Medulla oblongata (tissue), 1 donor: ENCODE measurements at regions not wholly inside any gene's neighbourhood (a gene's known extent, or its start where the extent isn't known, plus 50 kb on each side); places are given as distances from the start of the nearest gene placed in this dataset.

ENCODE experiments used
- DNase-seq: peaks from one replicate; pipeline ENCODE4 v3.0.0-alpha.2; 2015; ENCODE audit errors: extremely low spot score

DNA sequence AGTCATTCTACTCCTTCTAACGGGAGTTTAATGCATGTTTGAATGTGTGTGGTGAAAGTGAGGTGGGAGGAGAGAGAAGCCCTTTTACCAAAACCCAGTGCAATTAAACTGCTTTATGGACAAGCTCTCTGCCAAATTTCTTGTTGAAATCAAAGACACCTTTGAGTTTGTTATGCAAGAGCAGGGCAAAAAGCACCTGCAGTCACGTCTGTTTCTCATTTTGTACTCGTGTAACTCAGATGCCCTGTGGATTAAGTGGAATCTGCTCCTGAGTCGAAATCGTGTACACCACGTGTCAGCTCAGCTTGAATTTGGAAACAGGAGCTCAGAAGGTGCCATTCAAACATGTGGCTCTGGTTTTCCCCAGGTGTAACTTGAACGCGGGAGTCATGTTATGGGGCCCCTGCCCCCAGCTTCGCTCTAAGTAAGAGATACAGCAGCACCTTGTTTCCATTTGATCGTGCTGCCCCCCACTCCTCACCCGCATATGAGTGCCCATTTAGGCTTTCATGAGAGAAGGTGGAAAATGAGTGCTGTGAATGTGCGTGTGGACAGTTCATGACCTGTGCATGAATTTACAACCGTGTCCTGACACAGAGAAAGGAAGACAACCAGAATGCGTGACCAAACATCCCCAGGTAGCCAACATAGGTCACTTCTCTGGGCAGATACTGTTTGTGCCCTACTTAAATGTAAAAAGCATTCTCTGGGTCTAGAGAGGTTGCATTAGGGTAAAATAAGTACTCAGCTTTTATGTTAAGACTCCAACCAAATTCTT, 347.0 kb upstream of the SLC30A5 start:
- no peak for DNase-seq

DNA sequence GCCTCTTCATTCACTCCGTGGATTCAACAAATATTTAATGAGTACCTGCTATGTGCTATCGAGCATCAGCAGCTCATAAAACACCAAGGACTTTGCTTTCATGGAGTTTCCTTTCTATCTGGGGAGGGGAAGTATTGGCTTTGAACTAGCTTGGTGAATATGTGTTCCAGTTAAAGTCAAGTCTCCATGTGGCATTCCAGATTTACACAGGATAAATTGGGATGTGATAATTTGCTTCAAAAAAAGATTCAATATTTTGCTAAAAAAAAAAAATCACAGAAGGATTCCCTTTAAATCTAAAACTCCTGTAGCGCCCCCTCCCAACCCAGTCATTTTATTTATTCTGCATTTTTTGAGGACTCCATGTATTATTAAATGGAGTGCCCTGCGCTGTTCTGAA, 346.3 kb upstream of the SLC30A5 start:
- DNase-seq = no peak

- no peak for DNase-seq
Measured at GRCh38 chr5:68748101-68748500, 345.7 kb upstream of the SLC30A5 start.

DNA sequence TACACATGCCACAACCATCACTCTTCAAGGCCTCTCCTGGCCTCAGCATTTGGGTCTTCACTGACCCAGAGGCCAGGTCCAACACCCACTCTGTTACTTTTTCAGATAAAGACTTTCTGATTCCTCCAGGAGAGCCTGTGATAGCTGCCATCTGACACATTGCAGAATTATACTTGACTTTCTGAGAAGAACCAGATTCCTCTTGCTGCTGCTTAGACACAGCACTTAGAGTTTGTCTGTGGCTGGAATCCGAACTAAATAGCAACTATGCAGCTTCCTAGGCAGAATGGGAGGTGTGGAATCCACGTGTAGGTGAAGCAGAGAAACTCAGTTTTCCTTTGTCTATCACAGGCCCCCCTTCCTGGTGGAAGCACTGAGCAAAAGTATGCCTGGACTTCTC, 344.7 kb upstream of the SLC30A5 start:
- DNase-seq = no peak

- no peak for DNase-seq
Measured at GRCh38 chr5:68749631-68750030, 344.2 kb upstream of the SLC30A5 start.

- no peak for DNase-seq
Measured at GRCh38 chr5:68751661-68752060, 342.2 kb upstream of the SLC30A5 start.

DNA sequence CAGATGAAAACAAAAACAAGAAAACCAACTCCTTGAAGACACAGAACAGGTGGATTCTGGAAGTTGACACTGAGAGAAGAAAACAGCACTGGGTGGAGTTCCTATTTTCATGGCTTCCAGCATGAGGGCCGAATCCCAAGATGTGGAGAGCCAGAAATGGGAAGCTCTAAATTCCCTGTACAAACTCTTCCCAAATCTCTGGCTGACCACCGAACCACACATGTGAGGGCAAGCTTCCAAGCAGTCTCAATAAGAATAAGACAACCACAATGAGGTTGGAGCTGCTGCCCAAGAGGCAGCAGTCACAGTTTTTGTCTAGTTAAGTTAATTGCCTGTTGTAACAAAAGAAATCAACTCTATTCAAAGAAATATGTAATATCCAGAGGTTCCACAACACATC, 339.3 kb upstream of the SLC30A5 start:
- no peak for DNase-seq

DNA sequence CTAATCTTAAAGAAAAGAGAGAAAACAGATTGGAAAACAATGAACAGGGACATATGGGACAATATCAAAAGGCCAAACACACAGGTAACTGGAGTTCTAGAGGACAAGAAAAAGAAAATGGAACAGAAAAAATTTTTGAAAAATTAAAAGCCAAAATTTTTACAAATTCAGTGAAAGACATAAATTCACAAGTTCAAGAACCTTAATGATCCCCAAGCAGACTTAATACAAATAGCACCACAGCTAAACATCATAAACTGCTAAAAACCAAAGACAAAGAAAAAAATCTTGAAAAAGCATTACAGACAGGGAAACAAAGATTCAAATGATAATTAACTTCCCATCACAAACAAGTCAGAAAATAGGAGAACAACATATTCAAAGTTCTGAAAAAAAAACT, 338.5 kb upstream of the SLC30A5 start:
- no peak for DNase-seq

DNA sequence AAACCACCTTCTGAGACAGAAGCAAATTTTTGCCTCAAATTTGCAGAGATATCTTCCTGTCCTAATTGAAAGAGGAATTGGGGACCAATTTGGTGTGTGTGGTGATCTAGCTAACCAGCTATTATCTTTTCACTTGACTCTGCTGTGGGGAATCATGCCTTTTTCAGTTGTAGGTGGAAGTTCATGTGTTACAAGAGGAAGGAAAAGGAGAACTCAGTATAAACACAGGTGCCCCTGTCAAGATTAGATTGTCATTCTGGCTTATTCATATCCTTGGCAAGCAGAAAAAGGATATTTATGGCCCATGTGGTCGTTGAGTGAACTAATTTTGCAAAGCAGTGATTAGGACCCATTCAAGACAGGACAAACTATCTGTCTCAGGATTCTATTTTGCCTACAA, 336.8 kb upstream of the SLC30A5 start:
- no peak for DNase-seq

GRCh38 chr5:68757626-68758212, 336.1 kb upstream of the SLC30A5 start:
- no peak for DNase-seq

- no peak for DNase-seq
Measured at GRCh38 chr5:68759593-68759992, 334.2 kb upstream of the SLC30A5 start.

DNA sequence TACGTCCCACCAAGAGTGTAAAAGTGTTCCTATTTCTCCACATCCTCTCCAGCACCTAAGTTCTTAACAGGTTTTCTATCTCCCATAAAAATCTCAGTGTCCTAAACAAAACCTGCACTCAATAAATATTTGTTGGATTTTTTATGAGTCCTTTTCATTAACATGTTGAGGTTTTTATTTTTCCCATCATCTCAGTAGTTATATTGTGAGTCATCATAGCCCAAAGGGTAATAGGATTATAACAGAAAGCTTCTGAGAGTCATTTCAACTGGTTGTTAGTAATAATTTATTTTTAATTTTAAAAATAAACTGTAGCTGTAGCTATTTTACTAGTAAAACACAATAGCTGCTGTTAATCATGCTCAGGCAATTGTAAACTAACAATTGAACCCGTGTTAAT, 331.6 kb upstream of the SLC30A5 start:
- DNase-seq = no peak

DNA sequence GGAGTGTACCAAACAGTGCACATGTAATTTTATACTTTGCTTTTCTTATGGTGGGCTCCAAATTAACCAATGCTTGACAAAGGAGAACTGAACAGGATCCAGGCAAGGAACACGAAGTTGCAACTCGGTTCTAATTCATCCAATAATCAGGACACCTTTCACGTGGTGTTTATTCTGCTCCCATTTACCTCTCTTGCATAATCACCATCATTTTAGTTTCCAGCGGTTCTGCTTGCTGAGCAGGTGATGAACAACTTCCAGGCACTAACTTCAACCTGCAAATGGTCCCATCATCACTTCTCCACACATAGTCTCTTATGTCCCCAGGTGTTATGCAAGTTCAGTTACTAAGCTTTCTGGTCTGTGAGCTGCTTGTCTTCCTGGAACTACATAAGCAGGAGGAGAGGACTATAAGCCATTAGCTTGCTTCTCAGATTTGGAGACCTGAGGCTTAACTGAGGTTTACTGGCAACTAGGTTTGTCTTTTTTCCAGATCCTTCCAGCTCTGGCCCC, 326.8 kb upstream of the SLC30A5 start:
- no peak for DNase-seq

DNA sequence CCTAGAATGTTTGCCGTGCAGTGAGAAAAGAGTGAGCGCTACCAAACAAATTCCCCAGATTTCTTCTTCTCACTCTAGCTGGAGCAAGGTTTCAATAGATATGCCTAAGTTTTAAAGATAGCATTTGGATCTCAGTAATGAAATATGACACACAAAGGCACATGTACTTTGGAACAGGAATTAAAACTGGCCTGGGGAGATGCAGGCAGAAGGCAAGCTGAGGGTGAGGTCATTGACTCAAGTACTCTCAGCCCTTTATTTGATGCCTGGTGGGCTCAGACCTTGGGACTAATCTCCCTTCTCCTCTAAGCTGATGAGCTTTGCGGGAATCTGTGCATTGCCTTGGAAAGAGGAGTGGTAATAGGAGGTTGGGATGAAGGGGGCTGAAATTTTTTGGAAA, 323.3 kb upstream of the SLC30A5 start:
- no peak for DNase-seq

DNA sequence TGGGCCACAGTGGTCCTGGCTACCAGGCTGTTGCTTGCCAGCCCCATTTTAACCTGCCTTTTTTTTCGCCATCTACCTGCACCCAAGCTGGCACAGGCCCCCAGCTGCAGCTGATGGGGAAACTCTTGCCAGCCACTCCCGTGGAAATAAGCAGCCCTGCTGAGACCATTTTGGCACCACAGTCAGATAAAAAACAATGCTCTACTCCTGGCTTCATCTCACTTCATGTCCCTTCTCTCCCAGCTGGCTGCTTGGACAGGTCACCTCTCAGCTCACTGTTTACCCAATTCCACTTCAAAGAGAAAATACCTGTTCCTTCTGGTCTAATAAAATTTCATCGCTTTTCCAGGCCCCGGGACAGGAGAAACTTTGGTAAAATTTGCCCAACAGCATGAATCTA, 322.6 kb upstream of the SLC30A5 start:
- DNase-seq = no peak

DNA sequence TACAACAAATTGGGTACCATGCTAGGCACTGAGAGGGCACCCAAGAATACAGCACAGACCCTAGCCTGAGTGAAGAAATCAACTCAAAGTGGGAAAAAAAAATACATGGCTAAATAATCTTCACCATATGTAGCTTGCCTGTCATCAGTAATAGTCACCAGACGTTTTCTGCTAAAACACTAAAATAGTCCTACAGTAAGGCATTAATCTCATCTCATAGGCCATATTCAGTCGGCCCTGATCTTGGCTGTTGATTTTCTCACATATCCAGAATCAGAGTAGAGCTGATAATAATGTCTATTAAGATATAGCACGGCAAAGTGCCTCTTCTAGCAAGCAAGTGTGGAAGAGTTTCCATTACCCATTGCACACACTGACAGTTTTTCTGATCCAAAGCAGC, 322.1 kb upstream of the SLC30A5 start:
- no peak for DNase-seq

DNA sequence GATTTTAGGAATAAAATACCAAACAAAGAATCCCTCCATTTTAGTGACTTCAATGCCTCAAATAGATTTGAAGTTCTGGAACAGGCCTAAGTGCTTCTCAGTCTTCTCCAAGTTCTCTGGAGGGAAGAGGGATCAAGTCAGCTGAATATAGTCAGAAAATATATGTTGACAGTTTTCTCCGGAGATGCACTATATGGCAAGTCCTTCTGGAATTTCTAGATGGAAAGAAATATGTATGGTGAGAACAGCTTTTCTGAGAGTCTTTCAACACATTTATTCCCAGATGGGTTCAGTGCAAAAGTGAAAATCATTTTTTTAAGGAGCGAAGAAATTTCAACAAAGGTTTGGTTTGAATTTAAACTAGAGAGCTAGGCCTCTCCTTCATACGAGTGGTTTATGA, 317.4 kb upstream of the SLC30A5 start:
- DNase-seq = no peak

DNA sequence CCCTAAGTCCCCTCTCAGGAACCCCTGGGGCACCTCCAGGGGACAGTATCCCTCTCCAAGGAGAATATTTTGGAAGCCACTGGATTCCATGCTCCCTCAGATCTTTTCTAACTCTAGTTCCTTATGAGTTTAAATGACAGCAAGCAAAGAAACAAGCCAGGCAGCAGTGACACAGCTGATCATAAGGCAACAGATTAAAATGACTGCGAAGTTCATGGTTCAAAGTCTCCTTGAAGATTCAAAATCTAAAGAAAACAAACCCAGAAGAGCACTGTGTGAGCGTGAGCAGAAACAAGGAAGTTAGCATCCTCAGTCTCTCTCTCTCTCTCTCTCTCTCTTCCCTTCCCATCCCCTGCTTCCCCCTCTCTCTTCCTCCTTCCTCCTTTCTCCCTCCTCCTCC, 316.7 kb upstream of the SLC30A5 start:
- DNase-seq = no peak

DNA sequence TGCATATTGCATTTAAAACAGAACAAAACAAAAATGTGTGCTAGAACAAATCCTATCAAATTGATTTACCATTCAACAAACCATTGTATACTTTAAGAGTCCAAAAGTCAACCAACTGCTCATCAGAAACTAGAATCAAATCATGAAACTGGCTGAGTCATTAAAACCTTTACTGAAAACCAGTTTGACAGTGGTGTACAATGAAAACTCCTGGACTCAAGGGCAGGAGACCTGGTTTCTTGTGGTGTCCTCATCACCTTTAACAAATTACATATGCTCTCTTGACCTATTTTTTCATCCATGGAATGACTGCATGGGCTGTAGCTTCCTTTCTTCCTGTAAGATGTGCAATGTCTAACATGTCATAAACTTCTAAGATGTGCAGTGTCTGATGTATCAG, 315.3 kb upstream of the SLC30A5 start:
- no peak for DNase-seq

DNA sequence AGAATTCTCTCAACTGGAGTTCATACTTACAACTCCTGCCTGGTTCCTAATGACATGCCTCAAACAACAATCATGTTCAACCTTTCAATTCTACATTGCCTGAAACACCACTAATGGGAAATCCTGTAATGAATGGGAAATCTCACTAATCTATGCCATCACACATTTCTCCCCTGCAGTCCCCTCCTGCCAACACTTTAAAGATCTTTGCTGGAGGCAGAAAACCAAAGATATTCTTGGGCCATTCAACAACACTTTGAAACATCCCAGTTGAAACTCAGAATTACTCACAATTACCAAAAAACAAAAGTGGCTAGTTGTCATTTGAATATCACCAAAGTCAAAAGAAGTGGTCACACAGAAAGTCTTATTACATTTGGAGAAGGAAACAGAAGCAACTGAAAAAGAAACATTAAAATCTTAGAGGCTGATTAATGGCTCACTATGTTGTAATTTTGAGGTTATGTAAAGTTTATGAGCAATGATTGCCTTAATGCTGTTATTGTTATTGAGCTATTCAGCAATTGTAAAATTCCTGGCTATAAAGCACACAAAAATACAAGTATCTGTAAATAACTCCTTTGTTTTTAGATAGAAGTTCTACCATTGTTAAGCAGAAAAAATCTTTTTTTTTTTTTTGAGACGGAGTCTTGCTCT, 313.4 kb upstream of the SLC30A5 start:
- DNase-seq = no peak

DNA sequence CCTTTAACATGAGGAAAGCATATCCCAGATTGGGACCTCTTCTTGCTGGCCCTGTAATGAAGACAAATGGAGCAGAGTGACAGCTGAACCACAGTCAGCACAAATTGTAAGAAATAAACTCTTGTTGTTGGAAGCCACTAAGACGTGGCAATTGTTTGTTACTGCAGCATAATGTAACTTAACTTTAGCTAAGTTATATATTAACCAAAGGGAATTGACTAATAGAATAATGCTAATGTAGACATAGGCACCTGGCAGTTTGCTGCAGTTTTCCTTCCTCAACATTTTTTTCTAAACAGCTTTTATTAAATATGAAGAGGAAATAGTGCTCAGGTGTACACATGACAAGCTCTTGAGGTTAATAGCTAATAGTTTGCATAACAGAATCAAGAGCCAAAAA, 300.7 kb upstream of the SLC30A5 start:
- DNase-seq = no peak

- no peak for DNase-seq
Measured at GRCh38 chr5:68793993-68794392, 299.8 kb upstream of the SLC30A5 start.

- no peak for DNase-seq
Measured at GRCh38 chr5:68795190-68795589, 298.6 kb upstream of the SLC30A5 start.
